ENCODE measurements at regions not wholly inside any gene's neighbourhood (a gene's known extent, or its start where the extent isn't known, plus 50 kb on each side); places are given as distances from the start of the nearest gene placed in this dataset.

GRCh38 chr12:30067146-30067545, 283.4 kb upstream of the TMTC1 start:
- H3K4me3 ChIP-seq (ENCODE audit: low read depth, low read length) = no peak overlapping the region
- DNase-seq (ENCODE audit: low read depth) = no peak
- no peak for TF ChIP-seq CTCF (IDR thresholded peaks at IDR 0.05; ENCODE audit: insufficient read depth, low read depth, low read length)

- H3K4me3 ChIP-seq (ENCODE audit: low read depth, low read length) = no peak overlapping the region
- no peak for TF ChIP-seq CTCF (IDR thresholded peaks at IDR 0.05; ENCODE audit: insufficient read depth, low read depth, low read length)
- no peak for DNase-seq (ENCODE audit: low read depth)
Measured at GRCh38 chr12:30064906-30065305, 281.2 kb upstream of the TMTC1 start.

DNA sequence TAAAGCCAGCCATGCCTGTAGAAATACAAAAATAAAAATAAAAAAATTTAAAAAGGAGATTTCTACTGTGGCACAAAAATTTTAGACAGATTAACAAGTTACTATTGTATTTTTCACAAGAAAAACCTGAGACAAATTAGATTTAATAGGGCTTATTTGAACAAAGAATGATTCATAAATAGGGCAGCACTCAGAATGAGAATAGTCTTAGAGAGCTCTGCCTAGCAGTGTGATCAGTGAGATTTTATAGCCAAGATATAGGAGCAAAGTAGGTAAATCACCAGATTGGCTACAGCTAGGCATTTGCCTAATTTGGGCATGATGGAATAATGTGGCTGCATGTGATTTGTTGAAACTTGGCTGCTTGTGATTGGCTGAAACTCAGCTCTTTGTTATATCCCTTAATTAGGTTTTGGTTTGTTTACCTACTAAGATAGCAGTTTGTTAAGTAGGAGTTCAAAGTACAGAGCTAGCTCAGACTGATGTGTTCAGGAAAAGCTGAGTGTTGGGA, 279.7 kb upstream of the TMTC1 start:
- no peak for DNase-seq (ENCODE audit: low read depth)
- no peak overlapping the region for H3K4me3 ChIP-seq (ENCODE audit: low read depth, low read length)
- TF ChIP-seq CTCF (IDR thresholded peaks at IDR 0.05; ENCODE audit: insufficient read depth, low read depth, low read length) = no peak

- no peak for TF ChIP-seq CTCF (IDR thresholded peaks at IDR 0.05; ENCODE audit: insufficient read depth, low read depth, low read length)
- no peak for DNase-seq (ENCODE audit: low read depth)
- H3K4me3 ChIP-seq (ENCODE audit: low read depth, low read length) = no peak overlapping the region
Measured at GRCh38 chr12:30048371-30048770, 264.6 kb upstream of the TMTC1 start.

DNA sequence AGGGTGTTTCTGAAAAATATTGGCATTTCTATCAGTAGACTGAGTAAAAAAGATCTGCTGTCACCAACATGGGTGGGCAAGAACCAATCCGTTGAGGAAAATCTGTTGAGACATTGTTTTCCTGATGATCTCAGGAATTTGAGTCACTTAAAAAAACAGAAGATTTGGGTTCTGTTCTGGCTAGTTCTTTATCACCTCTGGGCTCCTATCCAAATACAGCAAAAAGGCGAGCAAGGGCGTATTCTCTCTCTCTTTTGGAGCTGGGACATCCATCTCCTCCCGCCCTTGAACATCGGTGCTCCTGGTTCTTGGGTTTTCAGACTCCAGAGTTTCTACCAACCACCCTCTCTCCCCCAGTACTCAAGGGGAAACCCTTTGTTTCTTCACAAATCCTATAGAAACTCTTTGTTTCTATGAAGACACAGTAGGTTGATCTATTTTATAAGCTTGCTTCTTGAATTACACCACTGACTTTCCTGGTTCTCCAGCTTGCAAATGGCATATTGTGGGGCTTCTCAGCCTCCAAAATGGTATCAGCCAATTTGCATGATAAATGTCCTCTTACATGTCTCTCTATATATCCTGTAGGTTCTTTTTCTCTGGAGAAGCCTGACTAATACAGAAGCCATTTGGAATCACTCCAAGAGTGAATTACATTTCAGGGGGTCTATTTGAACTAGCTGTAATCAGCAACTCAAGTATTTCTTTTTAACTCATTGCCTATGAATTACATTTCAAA, 263.9 kb upstream of the TMTC1 start:
- DNase-seq (ENCODE audit: low read depth) = no peak
- no peak overlapping the region for H3K4me3 ChIP-seq (ENCODE audit: low read depth, low read length)
- no peak for TF ChIP-seq CTCF (IDR thresholded peaks at IDR 0.05; ENCODE audit: insufficient read depth, low read depth, low read length)

GRCh38 chr12:30046376-30046775, 262.6 kb upstream of the TMTC1 start:
- DNase-seq (ENCODE audit: low read depth) = no peak
- H3K4me3 ChIP-seq (ENCODE audit: low read depth, low read length) = no peak overlapping the region
- TF ChIP-seq CTCF (IDR thresholded peaks at IDR 0.05; ENCODE audit: insufficient read depth, low read depth, low read length) = no peak

DNA sequence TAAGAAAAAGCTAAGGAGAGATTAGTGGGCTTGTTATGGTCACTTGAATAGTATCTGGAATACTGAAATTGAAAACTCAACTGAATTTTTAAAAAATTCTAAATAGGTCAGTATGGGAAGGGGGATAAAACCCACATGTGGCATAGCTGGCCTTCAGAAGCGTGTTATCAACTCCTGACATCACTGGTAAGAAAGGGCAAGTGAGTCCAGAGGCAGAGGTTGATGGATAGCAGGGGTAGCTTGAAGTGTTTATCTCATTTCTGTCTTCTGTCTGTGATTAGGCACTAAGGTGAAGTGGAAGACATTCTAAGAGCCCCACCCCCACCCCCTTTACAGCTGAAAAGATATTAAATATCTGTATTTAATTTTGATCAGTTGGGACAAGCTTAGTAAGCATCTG, 261.4 kb upstream of the TMTC1 start:
- TF ChIP-seq CTCF (IDR thresholded peaks at IDR 0.05; ENCODE audit: insufficient read depth, low read depth, low read length) = no peak
- no peak for DNase-seq (ENCODE audit: low read depth)
- no peak overlapping the region for H3K4me3 ChIP-seq (ENCODE audit: low read depth, low read length)
